ENCODE measurements at regions not wholly inside any gene's neighbourhood (a gene's known extent, or its start where the extent isn't known, plus 50 kb on each side); places are given as distances from the start of the nearest gene placed in this dataset.

DNA sequence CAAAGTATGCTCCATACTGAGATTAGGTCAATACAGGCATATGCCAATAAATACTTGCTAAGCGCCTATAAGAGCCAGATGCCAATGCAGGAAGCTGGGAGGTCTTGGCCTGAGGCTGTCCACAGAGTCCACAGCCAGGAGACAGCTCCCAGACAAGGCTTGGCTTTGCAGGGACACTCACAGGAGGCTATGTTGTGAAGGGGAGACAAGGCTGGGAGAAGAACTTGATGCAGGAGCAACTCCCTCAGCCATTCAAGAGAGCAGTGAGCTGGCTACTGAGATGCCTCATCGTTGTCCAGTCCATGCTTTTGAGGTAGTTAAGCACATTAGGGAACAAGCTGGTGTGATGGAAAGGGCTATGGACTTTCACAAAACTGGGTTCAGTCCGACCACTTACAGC is 891.5 kb downstream of the TBC1D22A start:
- no peak for TF ChIP-seq POLR2A (IDR thresholded peaks at IDR 0.05; ENCODE audit: low read depth, low read length)
- TF ChIP-seq POU2F2 (IDR thresholded peaks at IDR 0.05; ENCODE audit: low read depth, low read length): no peak
- TF ChIP-seq POLR2AphosphoS5 (IDR thresholded peaks at IDR 0.05; ENCODE audit: low read depth, low read length): no peak
- TF ChIP-seq TAF1 (IDR thresholded peaks at IDR 0.05; ENCODE audit: low read depth, low read length): no peak
- TF ChIP-seq SPI1 (IDR thresholded peaks at IDR 0.05; ENCODE audit: low read depth, low read length): no peak

All from GM12891 (cell line).